GM21447 (cell line): ENCODE measurements at regions not wholly inside any gene's neighbourhood (a gene's known extent, or its start where the extent isn't known, plus 50 kb on each side); places are given as distances from the start of the nearest gene placed in this dataset.
A peak's percentile ranks its signal among the peaks of the same experiment; 100 is the strongest.
"Not testable (repeated sequence)": the region's sequence is repeated elsewhere in the genome, so short reads cannot be mapped to it uniquely, and the experiment has no call there.

Experiments used
- ATAC-seq: cut with Tn5 transposase; IDR thresholded peaks from one replicate; pipeline ENCODE4 v1.9.1; 2021; ENCODE audit not compliant: unreplicated experiment

DNA sequence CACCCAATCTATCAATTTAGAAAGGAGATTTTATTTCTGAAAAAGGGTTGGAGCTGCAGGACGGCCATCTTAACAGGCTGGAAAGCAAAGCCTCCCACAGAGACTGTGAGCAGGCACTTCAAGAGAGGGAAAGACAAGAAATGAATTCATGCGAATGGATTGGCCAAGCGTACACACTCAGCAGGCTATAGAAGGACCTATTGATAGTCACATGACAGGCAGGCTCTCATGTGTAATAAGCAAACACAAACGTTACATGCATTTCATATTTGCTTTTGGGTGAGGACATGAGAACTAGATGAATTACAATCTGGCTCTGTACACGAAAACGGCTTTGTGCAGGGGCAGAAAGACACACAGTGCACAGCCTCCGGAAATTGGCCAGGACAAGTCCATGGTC is 83.9 kb upstream of the GOLGA6L6 start:
- ATAC-seq = not testable (repeated sequence)

DNA sequence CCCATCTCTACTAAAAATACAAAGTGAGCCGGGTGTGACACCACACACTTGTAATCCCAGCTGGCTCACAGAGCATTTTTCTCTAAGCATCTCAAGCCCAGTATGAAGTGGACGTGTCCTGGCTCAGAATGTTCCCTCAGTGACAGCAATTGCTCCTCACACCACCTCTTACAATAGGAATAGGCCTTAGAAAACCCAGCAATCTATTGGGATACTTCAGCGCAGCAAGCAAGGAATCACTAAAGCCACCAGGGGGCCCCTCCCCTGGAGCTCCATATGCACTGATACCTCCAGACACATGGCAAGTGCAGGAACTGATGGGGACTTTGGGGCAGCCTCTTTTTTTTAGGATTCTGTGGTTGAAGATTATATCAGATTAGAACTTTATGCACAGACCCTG is 82.5 kb upstream of the GOLGA6L6 start:
- not testable (repeated sequence) for ATAC-seq

DNA sequence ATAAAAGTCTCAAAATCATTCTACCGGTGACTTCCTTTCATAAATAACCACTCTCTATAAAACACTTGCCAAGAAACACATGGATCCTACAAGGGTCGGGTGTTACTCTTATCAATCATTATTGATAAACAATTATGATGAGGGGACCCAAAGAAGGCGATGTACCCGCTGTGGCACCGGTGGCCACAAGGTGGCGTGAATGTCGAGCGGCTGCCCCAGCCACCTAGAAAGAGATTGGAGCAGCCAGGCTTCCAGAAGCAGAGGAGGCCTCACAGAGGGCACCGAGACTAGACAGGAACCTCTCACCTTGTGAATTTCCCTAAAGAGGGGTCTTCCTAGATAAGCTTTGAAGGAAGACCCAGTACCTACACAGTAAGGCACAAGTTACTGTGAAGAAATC is 80.5 kb upstream of the GOLGA6L6 start:
- ATAC-seq = peak; percentile 74

DNA sequence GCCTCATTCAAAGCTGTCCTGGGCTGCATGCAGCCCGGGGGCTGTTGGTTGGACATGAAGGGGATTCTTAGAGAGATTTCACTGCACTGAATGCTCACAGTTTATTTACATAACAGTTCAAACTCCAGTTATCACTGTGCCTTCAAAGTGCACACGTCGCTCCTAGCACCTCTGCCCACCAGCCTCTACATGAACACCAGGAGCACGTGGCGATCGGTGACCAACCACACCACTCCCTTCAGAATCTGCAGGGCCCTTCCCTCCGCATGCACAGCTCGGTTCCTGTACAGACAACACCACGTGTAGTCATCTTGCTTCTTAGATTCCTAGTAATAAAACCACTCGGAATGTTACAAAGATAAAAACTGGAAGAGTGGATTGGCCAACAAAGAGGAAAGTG is 72.9 kb upstream of the GOLGA6L6 start:
- ATAC-seq = not testable (repeated sequence)

DNA sequence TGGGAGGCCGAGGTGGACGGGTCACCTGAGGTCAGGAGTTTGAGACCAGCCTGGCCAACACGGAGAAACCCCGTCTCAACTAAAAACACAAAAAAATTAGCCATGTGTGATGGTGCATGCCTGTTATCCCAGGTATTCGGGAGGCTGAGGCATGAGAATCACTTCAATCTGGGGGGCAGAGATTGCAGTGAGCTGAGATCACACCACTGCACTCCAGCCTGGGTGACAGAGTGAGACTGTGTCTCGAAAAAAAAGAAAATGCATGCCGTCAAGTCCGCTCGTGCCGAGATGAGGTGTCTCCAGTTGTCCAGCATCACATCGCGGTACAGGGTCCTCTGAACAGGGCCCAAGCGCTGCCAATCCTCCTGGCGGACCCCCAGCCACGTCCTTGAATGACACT is 71.2 kb upstream of the GOLGA6L6 start:
- not testable (repeated sequence) for ATAC-seq

DNA sequence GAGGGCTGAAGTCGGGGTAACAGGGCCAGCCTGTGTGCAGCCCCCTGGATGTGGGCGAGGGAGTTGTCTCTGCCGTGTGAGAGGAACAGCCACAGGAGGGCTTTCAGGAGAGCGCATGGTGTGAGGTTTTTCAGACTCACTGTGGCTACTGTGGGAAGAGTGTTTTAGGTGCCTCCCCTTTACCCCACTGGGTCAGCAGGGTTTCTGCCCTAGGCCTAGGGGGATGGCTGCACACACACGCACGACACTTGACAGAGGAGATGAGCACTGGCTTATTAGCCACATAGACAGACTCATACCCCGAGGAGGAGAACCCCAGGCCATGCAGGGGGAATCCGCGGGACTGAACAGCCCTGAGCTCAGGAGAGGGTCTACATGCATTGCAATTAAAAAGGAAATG is 70.8 kb upstream of the GOLGA6L6 start:
- ATAC-seq = not testable (repeated sequence)

DNA sequence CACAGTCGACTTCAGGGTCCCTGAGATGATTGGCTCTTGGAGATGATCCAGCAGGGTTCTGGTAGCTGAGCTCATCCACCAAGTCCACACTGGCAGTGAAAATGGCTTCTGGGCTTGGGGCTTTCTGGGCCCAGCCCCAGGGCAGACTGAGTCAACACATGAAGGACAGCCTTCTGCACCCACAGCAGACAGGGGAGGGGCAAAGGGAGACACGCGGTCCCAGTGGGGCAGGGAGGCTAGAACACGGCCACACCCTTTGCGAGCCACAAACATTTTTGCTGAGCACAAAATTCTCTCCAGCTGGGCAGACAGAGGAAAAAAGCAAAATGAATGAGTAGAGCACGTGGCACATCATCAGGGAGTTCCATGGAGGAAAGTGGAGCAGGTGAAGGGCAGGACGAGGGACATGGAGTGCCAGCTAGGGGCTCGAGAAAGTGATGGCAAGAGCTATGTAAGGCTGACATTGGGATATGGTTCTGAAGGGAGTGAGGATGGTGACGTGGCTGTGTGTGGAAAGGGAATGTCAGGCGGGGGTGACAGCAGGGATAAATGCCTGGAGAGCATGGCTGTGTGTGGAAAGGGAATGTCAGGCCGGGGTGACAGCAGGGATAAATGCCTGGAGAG is 70.2 kb upstream of the GOLGA6L6 start:
- ATAC-seq = not testable (repeated sequence)

DNA sequence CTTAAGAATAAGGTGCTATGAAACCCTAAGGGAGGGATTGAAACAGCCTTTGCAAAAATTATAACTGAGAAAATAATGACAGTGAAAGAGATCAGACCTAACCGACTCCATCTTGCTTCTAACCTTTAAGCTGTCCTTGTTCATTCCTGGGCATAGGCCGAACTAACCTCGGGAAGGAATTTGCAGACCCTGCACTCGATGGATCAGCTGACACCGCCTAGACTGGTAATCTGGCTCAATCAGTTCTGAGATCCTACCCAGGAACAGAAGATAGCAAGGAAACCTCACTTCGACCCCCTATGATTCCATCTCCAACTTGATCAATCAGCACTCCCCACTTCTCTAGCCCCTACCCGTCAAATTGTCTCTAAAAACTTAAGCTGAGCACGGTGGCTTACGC is 66.6 kb upstream of the GOLGA6L6 start:
- not testable (repeated sequence) for ATAC-seq

DNA sequence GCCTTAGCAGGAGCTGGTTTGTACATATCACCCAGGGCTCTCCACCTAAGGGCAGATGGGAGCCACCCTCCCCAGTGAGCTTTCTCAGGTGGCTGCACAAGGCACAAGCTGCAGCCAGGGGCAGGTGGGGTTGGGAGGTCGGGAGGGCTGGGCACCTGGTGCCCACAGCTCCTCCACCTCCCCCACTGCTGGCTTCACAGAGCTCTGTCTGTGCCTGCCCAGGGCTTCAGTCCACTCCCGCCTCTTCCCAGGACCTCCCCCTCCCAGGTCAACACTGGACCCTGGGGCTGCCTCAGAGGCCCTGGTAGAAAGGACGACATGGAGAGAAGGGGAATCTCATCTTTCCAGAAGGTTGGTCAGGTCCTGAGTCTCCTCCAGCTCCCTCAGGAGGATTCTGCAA is 55.6 kb upstream of the GOLGA6L6 start:
- ATAC-seq = not testable (repeated sequence)

DNA sequence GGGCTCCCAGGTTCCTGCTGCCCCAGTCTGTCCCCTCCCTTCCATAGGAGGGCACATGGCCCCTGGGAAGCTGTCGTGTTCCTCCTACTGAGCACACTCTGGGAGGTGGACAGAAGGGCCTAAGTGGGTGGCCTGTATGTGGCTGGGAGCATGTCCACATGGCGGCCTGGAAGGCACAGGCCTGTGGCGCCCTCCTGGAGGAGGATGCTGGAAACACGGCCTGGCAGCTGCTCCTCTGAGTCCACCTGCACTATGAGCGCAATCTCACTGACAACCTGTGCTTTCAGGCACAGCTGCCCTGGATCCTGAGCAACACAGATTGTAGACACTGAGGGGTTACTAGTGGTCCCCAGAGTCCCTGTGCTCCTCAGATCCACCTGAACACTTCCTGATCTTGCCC is 52.6 kb upstream of the GOLGA6L6 start:
- ATAC-seq = not testable (repeated sequence)

DNA sequence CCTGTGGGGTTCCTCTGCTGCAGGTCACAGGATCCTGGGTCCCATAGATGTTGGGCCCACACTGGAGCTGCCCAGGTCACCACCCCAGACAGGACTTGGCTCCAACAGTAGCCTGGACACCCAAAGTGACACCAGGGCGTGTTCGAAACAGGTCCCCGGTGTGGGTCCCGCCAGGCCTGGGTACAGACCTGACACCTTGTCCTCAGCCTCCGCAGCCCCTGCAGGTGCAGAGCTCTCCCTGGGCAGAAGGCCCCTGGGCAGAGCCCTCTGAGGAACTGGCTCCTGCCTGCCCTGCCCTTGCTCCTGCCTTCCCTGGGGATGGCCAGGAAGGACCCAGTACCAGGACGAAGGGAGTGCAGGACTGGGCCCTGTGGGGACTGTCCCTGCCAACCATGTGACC is 50.3 kb upstream of the GOLGA6L6 start:
- not testable (repeated sequence) for ATAC-seq
